DND-41 (cell line): ENCODE measurements at regions not wholly inside any gene's neighbourhood (a gene's known extent, or its start where the extent isn't known, plus 50 kb on each side); places are given as distances from the start of the nearest gene placed in this dataset.

Experiments used
- ATAC-seq: fragments of 200-7000 bp; cut with Tn5 transposase; 3 replicates; pipeline ENCODE4 v1.9.1; 2021; ENCODE audit warnings: low read depth; ENCODE audit not compliant: insufficient read depth
- DNase-seq: peaks from one replicate; pipeline ENCODE4 v3.0.0-alpha.2; 2020
- H2AFZ ChIP-seq: 2 replicates; pipeline ENCODE4 v1.6.0; 2012; ENCODE audit warnings: low read depth, low read length
- H3K27ac ChIP-seq: 2 replicates; pipeline ENCODE4 v1.5.1; 2012; ENCODE audit warnings: low read length, inconsistent platforms
- H3K27me3 ChIP-seq: fragments of 200-600 bp; sonication (generic); 2 replicates; pipeline ENCODE4 v1.6.0; 2012; ENCODE audit warnings: low read length, mild to moderate bottlenecking, inconsistent platforms; ENCODE audit not compliant: insufficient read depth, poor library complexity
- H3K36me3 ChIP-seq: 2 replicates; pipeline ENCODE4 v1.5.1; 2012; ENCODE audit warnings: low read length, inconsistent platforms; ENCODE audit not compliant: insufficient read depth
- H3K4me1 ChIP-seq: 2 replicates; pipeline ENCODE4 v1.5.1; 2012; ENCODE audit warnings: mild to moderate bottlenecking, low read length; ENCODE audit not compliant: insufficient read depth
- H3K4me2 ChIP-seq: 2 replicates; pipeline ENCODE4 v1.6.0; 2012; ENCODE audit warnings: mild to moderate bottlenecking, moderate library complexity, low read length, inconsistent platforms; ENCODE audit not compliant: insufficient read depth
- H3K4me3 ChIP-seq, 2 experiments: fragments of 200-600 bp in 1 of 2; shearing (Covaris generic) in 1 of 2; 2 replicates each; pipeline ENCODE4 v1.5.1; 2012 to 2016; ENCODE audit warnings: inconsistent platforms in 2 of 2, low read length in 2 of 2, mild to moderate bottlenecking in 2 of 2, low read depth in 1 of 2, moderate library complexity in 1 of 2
- H3K79me2 ChIP-seq: 2 replicates; pipeline ENCODE4 v1.6.0; 2012; ENCODE audit warnings: low read length, inconsistent platforms; ENCODE audit not compliant: insufficient read depth
- H3K9ac ChIP-seq: 2 replicates; pipeline ENCODE4 v1.6.0; 2012; ENCODE audit warnings: low read depth, mild to moderate bottlenecking, inconsistent platforms, low read length, moderate library complexity
- H3K9me3 ChIP-seq: 2 replicates; pipeline ENCODE4 v1.5.1; 2012; ENCODE audit warnings: low read length, moderate library complexity, mild to moderate bottlenecking, inconsistent platforms; ENCODE audit not compliant: insufficient read depth, severe bottlenecking
- H4K20me1 ChIP-seq: 2 replicates; pipeline ENCODE4 v1.6.0; 2012; ENCODE audit warnings: low read length; ENCODE audit not compliant: insufficient read depth
- CTCF ChIP-seq: IDR thresholded peaks from 2 replicates; pipeline ENCODE4 v1.5.1; 2012; ENCODE audit warnings: borderline replicate concordance, low read length, moderate library complexity, mild to moderate bottlenecking; ENCODE audit not compliant: poor library complexity, severe bottlenecking; ENCODE audit errors: extremely low read depth
- EZH2 ChIP-seq: IDR thresholded peaks from 3 replicates; pipeline ENCODE4 v1.6.1; 2012; ENCODE audit warnings: borderline replicate concordance, low read depth, mild to moderate bottlenecking, moderate library complexity, low read length, inconsistent platforms; ENCODE audit not compliant: severe bottlenecking

GRCh38 chr18:66432636-66433035 is 171.3 kb downstream of the CDH19 start:
- H3K4me1 ChIP-seq = no peaks in the 10 kb centered on the region
- H3K4me3 ChIP-seq = no peak overlapping the region
- H3K79me2 ChIP-seq = no peaks in the 10 kb centered on the region
- no peaks in the 10 kb centered on the region for H4K20me1 ChIP-seq
- H3K27ac ChIP-seq = no peak overlapping the region
- no peaks in the 10 kb centered on the region for H3K36me3 ChIP-seq
- TF ChIP-seq EZH2 (no peak), CTCF (no peak)
- no peak overlapping the region for H3K9ac ChIP-seq
- no peaks in the 10 kb centered on the region for H3K27me3 ChIP-seq
- DNase-seq (no peak), ATAC-seq (no peak)
- H2AFZ ChIP-seq = no peak overlapping the region
- H3K4me2 ChIP-seq = no peak overlapping the region
- H3K9me3 ChIP-seq = no peaks in the 10 kb centered on the region

- Histone ChIP-seq H3K4me1 (no peaks in the 10 kb centered on the region), H3K36me3 (no peaks in the 10 kb centered on the region), H3K27ac (no peak overlapping the region), H3K4me3 (no peak overlapping the region), H3K4me2 (no peak overlapping the region), H2AFZ (no peak overlapping the region), H3K9me3 (no peaks in the 10 kb centered on the region), H3K27me3 (no peaks in the 10 kb centered on the region), H3K9ac (no peak overlapping the region), H4K20me1 (no peaks in the 10 kb centered on the region), H3K79me2 (no peaks in the 10 kb centered on the region)
- TF ChIP-seq CTCF = no peak
- no peak for TF ChIP-seq EZH2
- no peak for DNase-seq
- no peak for ATAC-seq
Observed at GRCh38 chr18:66428795-66429194, 175.1 kb downstream of the CDH19 start.

- Histone ChIP-seq H4K20me1 (no peaks in the 10 kb centered on the region), H3K4me3 (no peak overlapping the region), H3K27me3 (no peaks in the 10 kb centered on the region), H3K27ac (no peak overlapping the region), H3K4me1 (no peaks in the 10 kb centered on the region), H3K36me3 (no peaks in the 10 kb centered on the region), H3K9me3 (no peaks in the 10 kb centered on the region), H3K79me2 (no peaks in the 10 kb centered on the region), H3K9ac (no peak overlapping the region), H3K4me2 (no peak overlapping the region), H2AFZ (no peak overlapping the region)
- TF ChIP-seq EZH2 (no peak), CTCF (no peak)
- no peak for ATAC-seq
- DNase-seq = no peak
Observed at GRCh38 chr18:66419400-66419799, 184.5 kb downstream of the CDH19 start.

GRCh38 chr18:66410692-66411091 is 193.2 kb downstream of the CDH19 start:
- no peak overlapping the region for H3K9ac ChIP-seq
- no peak for DNase-seq
- H3K27me3 ChIP-seq = no peaks in the 10 kb centered on the region
- H3K79me2 ChIP-seq = no peaks in the 10 kb centered on the region
- TF ChIP-seq EZH2 (no peak), CTCF (no peak)
- no peaks in the 10 kb centered on the region for H3K4me1 ChIP-seq
- H4K20me1 ChIP-seq = no peaks in the 10 kb centered on the region
- no peak overlapping the region for H2AFZ ChIP-seq
- H3K4me2 ChIP-seq = no peak overlapping the region
- H3K4me3 ChIP-seq = no peak overlapping the region
- ATAC-seq = no peak
- no peaks in the 10 kb centered on the region for H3K9me3 ChIP-seq
- H3K27ac ChIP-seq = no peak overlapping the region
- H3K36me3 ChIP-seq = no peaks in the 10 kb centered on the region
